ENCODE measurements at regions not wholly inside any gene's neighbourhood (a gene's known extent, or its start where the extent isn't known, plus 50 kb on each side); places are given as distances from the start of the nearest gene placed in this dataset.
"Not testable (repeated sequence)": the region's sequence is repeated elsewhere in the genome, so short reads cannot be mapped to it uniquely, and the experiment has no call there.

DNA sequence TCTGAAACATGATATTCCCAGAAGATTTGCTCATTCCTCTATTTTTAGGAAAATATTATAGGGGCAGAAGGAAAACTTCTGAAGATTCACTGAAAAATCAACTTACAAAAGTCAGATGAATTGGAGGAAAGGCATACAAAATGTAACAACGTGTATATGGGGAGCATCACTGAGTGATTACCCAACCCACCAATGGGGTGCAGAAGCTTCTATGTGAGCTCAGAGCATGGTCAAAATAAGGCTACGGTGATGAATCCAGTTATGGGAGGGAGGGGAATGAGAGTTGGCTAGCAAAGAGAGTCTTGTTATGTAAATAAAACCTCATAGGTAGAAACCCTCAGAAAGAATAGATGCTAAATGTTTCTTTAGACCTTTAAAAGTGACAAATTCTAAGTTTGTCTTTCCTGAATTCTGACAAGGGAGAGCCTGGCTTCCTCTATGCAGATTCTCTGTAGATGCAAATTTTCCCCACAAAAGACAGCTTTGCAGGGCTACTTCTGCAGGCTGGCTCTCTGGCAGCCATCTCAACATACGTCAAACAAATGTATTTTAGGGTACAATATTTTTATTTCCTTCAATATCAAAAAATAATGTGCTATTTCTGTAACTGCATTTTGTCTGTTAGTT is 171.4 kb upstream of the NDUFV2 start:
- DNase-seq: no peak
- TF ChIP-seq POLR2A (IDR thresholded peaks at IDR 0.05) (no peak), EP300 (IDR thresholded peaks at IDR 0.05; ENCODE audit: low read depth) (no peak), POLR2AphosphoS5 (IDR thresholded peaks at IDR 0.05) (no peak)
- TF ChIP-seq, protein P1, sequence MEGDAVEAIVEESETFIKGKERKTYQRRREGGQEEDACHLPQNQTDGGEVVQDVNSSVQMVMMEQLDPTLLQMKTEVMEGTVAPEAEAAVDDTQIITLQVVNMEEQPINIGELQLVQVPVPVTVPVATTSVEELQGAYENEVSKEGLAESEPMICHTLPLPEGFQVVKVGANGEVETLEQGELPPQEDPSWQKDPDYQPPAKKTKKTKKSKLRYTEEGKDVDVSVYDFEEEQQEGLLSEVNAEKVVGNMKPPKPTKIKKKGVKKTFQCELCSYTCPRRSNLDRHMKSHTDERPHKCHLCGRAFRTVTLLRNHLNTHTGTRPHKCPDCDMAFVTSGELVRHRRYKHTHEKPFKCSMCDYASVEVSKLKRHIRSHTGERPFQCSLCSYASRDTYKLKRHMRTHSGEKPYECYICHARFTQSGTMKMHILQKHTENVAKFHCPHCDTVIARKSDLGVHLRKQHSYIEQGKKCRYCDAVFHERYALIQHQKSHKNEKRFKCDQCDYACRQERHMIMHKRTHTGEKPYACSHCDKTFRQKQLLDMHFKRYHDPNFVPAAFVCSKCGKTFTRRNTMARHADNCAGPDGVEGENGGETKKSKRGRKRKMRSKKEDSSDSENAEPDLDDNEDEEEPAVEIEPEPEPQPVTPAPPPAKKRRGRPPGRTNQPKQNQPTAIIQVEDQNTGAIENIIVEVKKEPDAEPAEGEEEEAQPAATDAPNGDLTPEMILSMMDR (IDR thresholded peaks at IDR 0.05): no peak
- Histone ChIP-seq H3K4me3 (no peak overlapping the region), H3K9me3 (peaks cover 5 to 13% of the 10 kb centered on the region in 2 donors), H3K27me3 (no peaks in the 10 kb centered on the region), H3K27ac (no peak overlapping the region), H3K36me3 (no peaks in the 10 kb centered on the region), H3K4me1 (peaks cover 0 to 4% (median 0%) of the 10 kb centered on the region in 4 donors)
- intact Hi-C loops (cut with DNase I; ENCODE audit: low total_unique reads) (no loop called here), in situ Hi-C loops (cut with MboI; ENCODE audit: low pct_ligation_motif_present in 1 of 4, low pct_unique_long_range_greater_than_20kb in 1 of 4, low sequenced_read_pairs in 3 of 4) (no loop called here)
- 47 to 60% methylated on average over 3 of the region's 3 CpGs for WGBS, 2 donors (ENCODE audit: low coverage in 1 of 2)

DNA sequence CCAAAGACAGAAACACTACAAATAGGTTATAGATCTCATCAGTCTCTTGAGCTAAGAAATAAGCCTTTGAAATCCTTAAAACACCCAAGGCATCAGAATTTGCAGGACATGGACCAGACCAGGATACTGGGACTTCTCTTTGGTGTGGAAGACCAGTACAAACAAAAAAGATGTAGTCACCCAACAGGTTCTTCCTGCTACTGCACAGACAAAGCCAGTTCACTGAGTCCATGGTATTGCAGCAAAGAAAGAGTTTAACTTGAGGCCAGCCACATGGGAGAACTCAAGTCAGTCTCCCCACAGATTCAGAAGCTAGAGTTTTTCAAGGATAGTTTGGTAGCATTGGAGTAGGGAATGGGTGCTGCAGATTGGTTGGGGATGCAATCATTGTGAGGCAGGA is 169.6 kb upstream of the NDUFV2 start:
- in situ Hi-C loops (cut with MboI; ENCODE audit: low pct_ligation_motif_present in 1 of 4, low pct_unique_long_range_greater_than_20kb in 1 of 4, low sequenced_read_pairs in 3 of 4): no loop called here
- intact Hi-C loops (cut with DNase I; ENCODE audit: low total_unique reads): no loop called here
- Histone ChIP-seq H3K27me3 (peaks cover 3% of the 10 kb centered on the region), H3K9me3 (peaks cover 4 to 5% of the 10 kb centered on the region in 2 donors), H3K4me1 (peaks cover 0 to 4% (median 0%) of the 10 kb centered on the region in 4 donors), H3K4me3 (no peak overlapping the region), H3K27ac (no peak overlapping the region), H3K36me3 (no peaks in the 10 kb centered on the region)
- TF ChIP-seq POLR2A (IDR thresholded peaks at IDR 0.05) (no peak), POLR2AphosphoS5 (IDR thresholded peaks at IDR 0.05) (no peak), EP300 (IDR thresholded peaks at IDR 0.05; ENCODE audit: low read depth) (no peak)
- TF ChIP-seq, protein P1 (IDR thresholded peaks at IDR 0.05): no peak
- DNase-seq: no peak

DNA sequence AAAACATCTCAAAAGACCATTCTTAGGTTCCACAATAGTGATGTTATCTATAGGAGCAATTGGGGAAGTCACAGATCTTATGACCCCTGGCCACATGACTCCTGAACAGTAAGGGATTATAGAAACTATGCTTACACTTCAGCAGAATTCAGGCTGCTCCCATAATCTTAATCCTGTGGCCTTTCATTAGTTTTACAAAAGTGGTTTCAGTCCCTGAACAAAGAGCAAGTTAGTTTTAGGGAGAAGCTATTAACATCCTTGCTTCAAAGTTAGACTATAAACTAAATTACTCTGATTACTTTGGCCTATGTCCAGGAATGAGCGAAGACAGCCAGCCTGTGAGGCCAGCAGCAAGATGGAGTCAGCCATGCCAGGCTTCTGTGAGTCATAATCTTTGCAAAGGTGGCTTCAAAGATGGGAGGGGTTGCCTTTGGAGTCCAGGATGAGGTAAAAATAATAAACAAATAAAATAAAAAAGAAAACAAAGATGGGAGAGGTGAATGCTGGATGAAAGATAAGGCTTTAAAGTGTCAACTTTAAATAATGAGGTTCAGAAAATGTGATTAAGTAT is 168.7 kb upstream of the NDUFV2 start:
- Histone ChIP-seq H3K27ac (no peak overlapping the region), H3K4me1 (peaks cover 0 to 4% (median 0%) of the 10 kb centered on the region in 4 donors), H3K27me3 (peaks cover 3% of the 10 kb centered on the region), H3K9me3 (peaks cover 4 to 5% of the 10 kb centered on the region in 2 donors), H3K36me3 (no peaks in the 10 kb centered on the region), H3K4me3 (no peak overlapping the region)
- WGBS, 2 donors (ENCODE audit: low coverage in 1 of 2): 38 to 45% methylated on average over 1 of the region's 1 CpG
- TF ChIP-seq EP300 (IDR thresholded peaks at IDR 0.05; ENCODE audit: low read depth): no peak
- TF ChIP-seq POLR2A (IDR thresholded peaks at IDR 0.05): no peak
- intact Hi-C loops (cut with DNase I; ENCODE audit: low total_unique reads) (no loop called here), in situ Hi-C loops (cut with MboI; ENCODE audit: low pct_ligation_motif_present in 1 of 4, low pct_unique_long_range_greater_than_20kb in 1 of 4, low sequenced_read_pairs in 3 of 4) (no loop called here)
- no peak for DNase-seq

DNA sequence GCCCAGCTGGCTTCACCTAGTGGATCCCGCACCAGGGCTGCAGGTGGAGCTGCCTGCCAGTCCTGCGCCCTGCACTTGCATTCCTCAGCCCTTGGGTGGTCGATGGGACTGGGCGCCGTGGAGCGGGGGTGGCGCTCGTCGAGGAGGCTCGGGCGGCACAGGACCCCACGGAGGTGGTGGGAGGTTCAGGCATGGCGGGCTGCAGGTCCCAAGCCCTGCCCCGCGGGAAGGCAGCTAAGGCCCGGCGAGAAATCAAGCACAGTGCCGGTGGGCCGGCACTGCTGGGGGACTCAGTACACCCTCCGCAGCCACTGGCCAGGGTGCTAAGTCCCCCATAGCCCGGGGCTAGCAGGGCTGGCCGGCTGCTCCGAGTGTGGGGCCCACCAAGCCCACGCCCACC is 167.2 kb upstream of the NDUFV2 start:
- H3K4me1 ChIP-seq; H3K27me3 ChIP-seq; H3K27ac ChIP-seq; H3K36me3 ChIP-seq; intact Hi-C loops (cut with DNase I; ENCODE audit: low total_unique reads); in situ Hi-C loops (cut with MboI; ENCODE audit: low pct_ligation_motif_present in 1 of 4, low pct_unique_long_range_greater_than_20kb in 1 of 4, low sequenced_read_pairs in 3 of 4); H3K9me3 ChIP-seq; DNase-seq; H3K4me3 ChIP-seq: not testable (repeated sequence)
- WGBS, 2 donors (ENCODE audit: low coverage in 1 of 2): 96% methylated on average over 19 of the region's 24 CpGs; no CpG with 5 or more reads in 1 of the 2 donors

DNA sequence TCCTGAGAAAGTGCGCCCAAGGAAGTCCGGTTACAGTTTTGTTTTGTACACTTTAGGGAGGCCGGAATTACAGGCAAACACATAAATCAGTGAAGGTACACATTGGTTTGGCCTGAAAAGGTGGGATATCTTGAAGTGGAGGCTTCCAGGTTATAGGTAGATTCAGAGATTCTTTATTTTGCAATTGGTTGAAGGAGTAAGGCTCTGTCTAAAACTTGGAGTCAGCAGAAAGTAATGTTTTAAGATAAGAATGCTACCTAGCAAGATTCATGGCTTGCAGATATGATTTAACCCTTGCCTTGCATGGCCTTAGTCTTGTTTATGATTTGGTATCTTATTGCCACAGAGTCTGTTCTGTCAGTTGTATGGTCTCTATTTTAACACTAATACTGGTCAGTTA is 165.9 kb upstream of the NDUFV2 start:
- TF ChIP-seq POLR2AphosphoS5 (IDR thresholded peaks at IDR 0.05): no peak
- no peak for TF ChIP-seq EP300 (IDR thresholded peaks at IDR 0.05; ENCODE audit: low read depth)
- TF ChIP-seq POLR2A (IDR thresholded peaks at IDR 0.05): no peak
- TF ChIP-seq, protein P1 (IDR thresholded peaks at IDR 0.05): no peak
- Histone ChIP-seq H3K4me1 (peaks cover 0 to 4% (median 0%) of the 10 kb centered on the region in 4 donors), H3K36me3 (no peaks in the 10 kb centered on the region), H3K4me3 (no peak overlapping the region), H3K27ac (no peak overlapping the region), H3K27me3 (peaks cover 3% of the 10 kb centered on the region), H3K9me3 (peaks cover 0 to 5% of the 10 kb centered on the region in 2 donors)
- DNase-seq: no peak
- in situ Hi-C loops (cut with MboI; ENCODE audit: low pct_ligation_motif_present in 1 of 4, low pct_unique_long_range_greater_than_20kb in 1 of 4, low sequenced_read_pairs in 3 of 4): no loop called here
- intact Hi-C loops (cut with DNase I; ENCODE audit: low total_unique reads): no loop called here
- 57 to 69% methylated on average over 3 of the region's 3 CpGs for WGBS, 2 donors (ENCODE audit: low coverage in 1 of 2)

Data from transverse colon (tissue), 4 donors.